GM12873 (cell line): ENCODE measurements at regions not wholly inside any gene's neighbourhood (a gene's known extent, or its start where the extent isn't known, plus 50 kb on each side); places are given as distances from the start of the nearest gene placed in this dataset.

Experiments
- TF ChIP-seq, protein P1 (sequence below): IDR thresholded peaks from 2 replicates; pipeline ENCODE4 v1.5.1; 2012; ENCODE audit warnings: low read depth, mild to moderate bottlenecking, moderate library complexity, low read length, control low read depth; ENCODE audit not compliant: insufficient read depth; ENCODE audit errors: missing control alignments

DNA sequence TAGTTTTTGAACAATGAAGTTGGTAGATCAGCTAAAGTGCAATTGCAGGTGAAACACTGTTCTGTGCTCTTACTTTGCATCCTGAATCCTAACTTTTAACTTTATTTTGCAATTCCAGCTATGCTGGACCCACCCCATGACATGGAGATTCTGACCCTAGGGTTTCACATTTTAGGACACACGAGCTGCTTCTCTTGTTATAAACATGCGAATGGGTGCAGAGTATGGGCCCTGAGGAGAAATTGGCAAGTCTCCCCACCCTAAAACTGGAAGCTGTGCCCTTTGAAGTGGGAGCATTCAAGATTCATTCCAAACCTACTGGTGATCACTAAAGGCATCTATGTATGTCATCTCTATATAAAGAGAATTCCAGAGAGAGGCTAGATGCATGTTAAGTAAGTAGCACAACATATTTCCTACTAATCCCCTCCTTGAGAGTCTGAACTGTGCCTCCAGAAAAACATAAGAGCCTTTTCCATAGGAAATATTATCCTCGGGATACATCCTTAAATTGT lies 794.3 kb upstream of the ZEB2 start:
- TF ChIP-seq, protein P1, sequence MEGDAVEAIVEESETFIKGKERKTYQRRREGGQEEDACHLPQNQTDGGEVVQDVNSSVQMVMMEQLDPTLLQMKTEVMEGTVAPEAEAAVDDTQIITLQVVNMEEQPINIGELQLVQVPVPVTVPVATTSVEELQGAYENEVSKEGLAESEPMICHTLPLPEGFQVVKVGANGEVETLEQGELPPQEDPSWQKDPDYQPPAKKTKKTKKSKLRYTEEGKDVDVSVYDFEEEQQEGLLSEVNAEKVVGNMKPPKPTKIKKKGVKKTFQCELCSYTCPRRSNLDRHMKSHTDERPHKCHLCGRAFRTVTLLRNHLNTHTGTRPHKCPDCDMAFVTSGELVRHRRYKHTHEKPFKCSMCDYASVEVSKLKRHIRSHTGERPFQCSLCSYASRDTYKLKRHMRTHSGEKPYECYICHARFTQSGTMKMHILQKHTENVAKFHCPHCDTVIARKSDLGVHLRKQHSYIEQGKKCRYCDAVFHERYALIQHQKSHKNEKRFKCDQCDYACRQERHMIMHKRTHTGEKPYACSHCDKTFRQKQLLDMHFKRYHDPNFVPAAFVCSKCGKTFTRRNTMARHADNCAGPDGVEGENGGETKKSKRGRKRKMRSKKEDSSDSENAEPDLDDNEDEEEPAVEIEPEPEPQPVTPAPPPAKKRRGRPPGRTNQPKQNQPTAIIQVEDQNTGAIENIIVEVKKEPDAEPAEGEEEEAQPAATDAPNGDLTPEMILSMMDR = no peak

- TF ChIP-seq, protein P1 = no peak
Measured at GRCh38 chr2:145305889-145306288, 786.0 kb upstream of the ZEB2 start.

- TF ChIP-seq, protein P1 = no peak
Measured at GRCh38 chr2:145304501-145304900, 784.6 kb upstream of the ZEB2 start.

DNA sequence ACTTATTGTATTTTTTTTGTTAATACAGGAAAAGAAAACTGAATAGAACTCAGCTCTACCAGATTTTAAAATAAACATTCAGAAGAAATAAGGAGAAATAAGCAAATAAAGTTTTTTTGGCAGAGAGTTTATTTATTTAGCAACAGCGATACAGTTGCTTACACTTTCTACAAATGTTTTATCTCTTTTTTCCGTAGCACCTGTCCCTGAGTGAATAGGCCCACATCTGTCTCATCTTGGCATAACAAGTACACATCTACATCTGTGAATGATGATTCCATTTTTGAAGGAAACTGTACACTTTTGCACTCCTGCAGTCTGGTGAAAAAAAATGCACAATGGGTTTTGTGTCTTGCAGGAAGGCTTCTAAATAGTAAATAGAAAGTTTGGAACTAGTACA lies 783.6 kb upstream of the ZEB2 start:
- TF ChIP-seq, protein P1 = no peak

GRCh38 chr2:145302886-145303285 lies 783.0 kb upstream of the ZEB2 start:
- TF ChIP-seq, protein P1 = no peak

- TF ChIP-seq, protein P1 = no peak
Measured at GRCh38 chr2:145302451-145302850, 782.5 kb upstream of the ZEB2 start.

GRCh38 chr2:145299368-145299767 lies 779.4 kb upstream of the ZEB2 start:
- TF ChIP-seq, protein P1 = no peak
